Endothelial cell (in vitro differentiated cells): ENCODE measurements at regions not wholly inside any gene's neighbourhood (a gene's known extent, or its start where the extent isn't known, plus 50 kb on each side); places are given as distances from the start of the nearest gene placed in this dataset.

Experiments
- DNase-seq: peaks from one replicate; pipeline ENCODE4 v3.0.0; 2021; ENCODE audit warnings: low spot score
- H3K27ac Mint-ChIP-seq: one replicate; pipeline ENCODE4 v1.8.0; 2021; ENCODE audit warnings: mixed read lengths, inconsistent platforms; ENCODE audit not compliant: unreplicated experiment
- H3K27me3 Mint-ChIP-seq: one replicate; pipeline ENCODE4 v1.8.0; 2021; ENCODE audit warnings: mild to moderate bottlenecking, moderate library complexity, mixed read lengths, inconsistent platforms; ENCODE audit not compliant: unreplicated experiment
- H3K36me3 Mint-ChIP-seq: one replicate; pipeline ENCODE4 v1.8.0; 2021; ENCODE audit warnings: mild to moderate bottlenecking, low read depth, mixed read lengths, inconsistent platforms; ENCODE audit not compliant: unreplicated experiment
- H3K4me1 Mint-ChIP-seq: one replicate; pipeline ENCODE4 v1.8.0; 2021; ENCODE audit warnings: mild to moderate bottlenecking, mixed read lengths, inconsistent platforms; ENCODE audit not compliant: unreplicated experiment
- H3K4me3 Mint-ChIP-seq: one replicate; pipeline ENCODE4 v1.8.0; 2021; ENCODE audit warnings: mild to moderate bottlenecking, mixed read lengths, inconsistent platforms; ENCODE audit not compliant: unreplicated experiment
- H3K9me3 Mint-ChIP-seq: one replicate; pipeline ENCODE4 v1.8.0; 2021; ENCODE audit warnings: mixed read lengths, inconsistent platforms; ENCODE audit not compliant: unreplicated experiment
- TF ChIP-seq, protein P1 (sequence below): fragments of 200-600 bp; sonication (generic); IDR thresholded peaks from one replicate; pipeline ENCODE4 v1.5.0; 2021; ENCODE audit warnings: antibody characterized with exemption; ENCODE audit not compliant: unreplicated experiment

- TF ChIP-seq, protein P1, sequence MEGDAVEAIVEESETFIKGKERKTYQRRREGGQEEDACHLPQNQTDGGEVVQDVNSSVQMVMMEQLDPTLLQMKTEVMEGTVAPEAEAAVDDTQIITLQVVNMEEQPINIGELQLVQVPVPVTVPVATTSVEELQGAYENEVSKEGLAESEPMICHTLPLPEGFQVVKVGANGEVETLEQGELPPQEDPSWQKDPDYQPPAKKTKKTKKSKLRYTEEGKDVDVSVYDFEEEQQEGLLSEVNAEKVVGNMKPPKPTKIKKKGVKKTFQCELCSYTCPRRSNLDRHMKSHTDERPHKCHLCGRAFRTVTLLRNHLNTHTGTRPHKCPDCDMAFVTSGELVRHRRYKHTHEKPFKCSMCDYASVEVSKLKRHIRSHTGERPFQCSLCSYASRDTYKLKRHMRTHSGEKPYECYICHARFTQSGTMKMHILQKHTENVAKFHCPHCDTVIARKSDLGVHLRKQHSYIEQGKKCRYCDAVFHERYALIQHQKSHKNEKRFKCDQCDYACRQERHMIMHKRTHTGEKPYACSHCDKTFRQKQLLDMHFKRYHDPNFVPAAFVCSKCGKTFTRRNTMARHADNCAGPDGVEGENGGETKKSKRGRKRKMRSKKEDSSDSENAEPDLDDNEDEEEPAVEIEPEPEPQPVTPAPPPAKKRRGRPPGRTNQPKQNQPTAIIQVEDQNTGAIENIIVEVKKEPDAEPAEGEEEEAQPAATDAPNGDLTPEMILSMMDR, result no peak
- H3K4me1 Mint-ChIP-seq, result peaks cover 9% of the 10 kb centered on the region
- H3K27me3 Mint-ChIP-seq, result no peaks in the 10 kb centered on the region
- no peaks in the 10 kb centered on the region for H3K9me3 Mint-ChIP-seq
- no peaks in the 10 kb centered on the region for H3K36me3 Mint-ChIP-seq
- DNase-seq, result no peak
- H3K27ac Mint-ChIP-seq, result no peak overlapping the region
- H3K4me3 Mint-ChIP-seq, result no peak overlapping the region
These were observed 74.7 kb upstream of the C5orf46 start for GRCh38 chr5:147981074-147981473.

DNA sequence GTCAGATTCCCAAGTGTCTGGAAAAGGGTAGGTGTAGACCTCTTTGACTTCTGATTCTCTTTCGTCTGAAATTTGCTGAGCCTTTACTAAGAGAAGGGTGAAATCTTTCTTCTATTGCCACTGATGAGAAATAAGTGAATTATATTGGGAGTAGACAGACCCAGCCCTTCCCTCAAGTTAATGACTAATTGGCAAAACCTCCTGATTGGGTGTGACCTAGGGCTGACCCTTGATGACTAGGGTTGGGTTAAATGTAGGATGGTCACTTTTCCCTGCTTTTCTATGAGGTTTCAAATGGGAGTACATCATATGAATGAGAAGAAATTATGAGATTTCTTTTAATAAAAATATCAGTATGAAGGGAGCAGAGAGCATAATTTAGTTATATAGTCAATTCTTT, 73.4 kb upstream of the C5orf46 start:
- H3K9me3 Mint-ChIP-seq, result no peaks in the 10 kb centered on the region
- TF ChIP-seq, protein P1, result no peak
- no peaks in the 10 kb centered on the region for H3K36me3 Mint-ChIP-seq
- no peak for DNase-seq
- no peak overlapping the region for H3K4me3 Mint-ChIP-seq
- H3K27ac Mint-ChIP-seq, result no peak overlapping the region
- peaks cover 9% of the 10 kb centered on the region for H3K4me1 Mint-ChIP-seq
- no peaks in the 10 kb centered on the region for H3K27me3 Mint-ChIP-seq

DNA sequence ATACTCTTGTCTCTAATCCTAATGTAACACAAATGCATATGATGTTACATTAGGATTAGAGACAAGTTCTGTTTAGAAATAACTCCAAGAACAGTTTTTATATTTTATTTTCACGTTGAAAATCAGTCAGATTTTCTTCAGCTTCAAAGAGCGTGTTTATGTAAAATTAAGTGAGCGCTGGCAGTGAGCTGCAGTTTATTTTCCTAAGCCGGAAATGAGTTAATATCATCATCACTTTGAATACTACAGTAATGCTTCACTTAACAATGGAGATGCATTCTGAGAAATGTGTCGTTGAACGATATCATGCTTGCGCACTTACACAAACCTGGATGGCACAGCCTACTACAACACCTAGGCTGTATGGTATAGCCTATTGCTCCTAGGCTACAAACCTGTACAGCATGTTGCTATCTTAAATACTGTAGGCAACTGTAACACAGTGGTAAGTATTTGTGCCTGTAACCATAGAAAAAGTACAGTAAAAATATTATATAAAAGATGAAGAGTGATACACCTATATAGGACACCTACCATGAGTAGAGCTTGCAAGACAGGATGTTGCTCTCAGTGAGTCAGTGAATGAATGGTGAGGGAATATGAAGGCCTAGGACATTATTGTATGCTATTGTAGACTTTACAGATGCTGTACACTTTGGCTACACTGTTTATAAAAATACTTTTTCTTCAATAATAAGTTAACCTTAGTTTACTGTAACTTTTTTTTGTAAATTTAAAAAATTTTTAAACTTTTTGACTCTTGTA, 65.9 kb upstream of the C5orf46 start:
- TF ChIP-seq, protein P1, result no peak
- DNase-seq, result no peak
- Mint-ChIP-seq H3K27ac (no peak overlapping the region), H3K4me3 (no peak overlapping the region), H3K9me3 (no peaks in the 10 kb centered on the region), H3K27me3 (no peaks in the 10 kb centered on the region), H3K4me1 (peaks cover 9% of the 10 kb centered on the region), H3K36me3 (no peaks in the 10 kb centered on the region)

DNA sequence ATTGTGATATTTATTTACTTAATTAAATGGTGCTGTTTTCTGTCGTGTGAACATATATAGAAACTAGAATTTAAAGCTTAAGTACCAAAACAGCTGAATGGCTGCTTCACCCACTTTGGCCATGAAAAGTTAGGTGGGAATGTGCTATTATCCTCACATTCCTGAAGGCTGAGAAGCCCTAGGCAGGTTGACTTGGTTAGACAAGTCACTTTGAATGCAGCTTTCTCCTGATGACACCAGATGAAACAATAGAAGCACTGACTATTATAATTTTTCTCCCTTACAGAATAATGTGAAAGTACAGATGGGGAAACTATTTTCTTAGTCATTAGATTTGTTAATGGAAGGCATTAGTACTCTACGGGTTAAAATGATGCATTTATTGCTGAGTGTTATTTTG, 65.1 kb upstream of the C5orf46 start:
- no peak for DNase-seq
- H3K4me1 Mint-ChIP-seq, result peaks cover 15% of the 10 kb centered on the region
- H3K9me3 Mint-ChIP-seq, result no peaks in the 10 kb centered on the region
- H3K36me3 Mint-ChIP-seq, result no peaks in the 10 kb centered on the region
- TF ChIP-seq, protein P1, result no peak
- no peaks in the 10 kb centered on the region for H3K27me3 Mint-ChIP-seq
- H3K4me3 Mint-ChIP-seq, result no peak overlapping the region
- no peak overlapping the region for H3K27ac Mint-ChIP-seq

- TF ChIP-seq, protein P1, result no peak
- Mint-ChIP-seq H3K36me3 (no peaks in the 10 kb centered on the region), H3K4me1 (peaks cover 34% of the 10 kb centered on the region), H3K27me3 (no peaks in the 10 kb centered on the region), H3K27ac (no peak overlapping the region), H3K9me3 (no peaks in the 10 kb centered on the region), H3K4me3 (no peak overlapping the region)
- no peak for DNase-seq
These were observed 62.5 kb upstream of the C5orf46 start for GRCh38 chr5:147968855-147969254.
